ENCODE measurements at regions not wholly inside any gene's neighbourhood (a gene's known extent, or its start where the extent isn't known, plus 50 kb on each side); places are given as distances from the start of the nearest gene placed in this dataset.

GRCh38 chr4:115920637-115921036 is 807.2 kb upstream of the NDST4 start:
- H3K27ac ChIP-seq (ENCODE audit: low read depth in 1 of 2, low read length in 2 of 2): no peak overlapping the region
- POLR2A ChIA-PET: no interaction called here
- no peak for ATAC-seq (ENCODE audit: poor library complexity)
- no peaks in the 10 kb centered on the region for H3K4me1 ChIP-seq (ENCODE audit: insufficient read depth, low read length)
- intact Hi-C loops (cut with DNase I, micrococcal nuclease): no loop called here
- no peaks in the 10 kb centered on the region for H3K27me3 ChIP-seq (ENCODE audit: control insufficient read depth in 1 of 2, insufficient read depth in 2 of 2, low read length in 2 of 2)
- CTCF ChIA-PET: no interaction called here
- H3K27ac Mint-ChIP-seq: no peak overlapping the region
- H3K27me3 Mint-ChIP-seq: no peaks in the 10 kb centered on the region
- no peak overlapping the region for H3K4me3 ChIP-seq (ENCODE audit: low read length)
- H3K4me1 Mint-ChIP-seq (ENCODE audit: low read depth): no peaks in the 10 kb centered on the region
- H3K9me3 Mint-ChIP-seq: peaks cover 2% of the 10 kb centered on the region
- no peaks in the 10 kb centered on the region for H3K36me3 ChIP-seq (ENCODE audit: insufficient read depth, low read length)
- DNase-seq: no peak
- no peak overlapping the region for H3K4me3 Mint-ChIP-seq
- no peak for TF ChIP-seq CTCF (IDR thresholded peaks at IDR 0.05)
- no peaks in the 10 kb centered on the region for H3K36me3 Mint-ChIP-seq (ENCODE audit: low read depth)
- H3K9me3 ChIP-seq (ENCODE audit: control insufficient read depth in 1 of 2, insufficient read depth in 1 of 2, low read length in 2 of 2): peaks cover 0 to 14% of the 10 kb centered on the region in 2 experiments

GRCh38 chr4:115918149-115918548 is 804.7 kb upstream of the NDST4 start:
- no peak overlapping the region for H3K4me3 ChIP-seq (ENCODE audit: low read length)
- peaks cover 0 to 14% of the 10 kb centered on the region in 2 experiments for H3K9me3 ChIP-seq (ENCODE audit: control insufficient read depth in 1 of 2, insufficient read depth in 1 of 2, low read length in 2 of 2)
- H3K27me3 Mint-ChIP-seq: no peaks in the 10 kb centered on the region
- H3K27ac Mint-ChIP-seq: no peak overlapping the region
- TF ChIP-seq CTCF (IDR thresholded peaks at IDR 0.05): no peak
- no peak overlapping the region for H3K4me3 Mint-ChIP-seq
- no peaks in the 10 kb centered on the region for H3K4me1 Mint-ChIP-seq (ENCODE audit: low read depth)
- H3K27me3 ChIP-seq (ENCODE audit: control insufficient read depth in 1 of 2, insufficient read depth in 2 of 2, low read length in 2 of 2): no peaks in the 10 kb centered on the region
- peaks cover 2% of the 10 kb centered on the region for H3K9me3 Mint-ChIP-seq
- CTCF ChIA-PET: no interaction called here
- POLR2A ChIA-PET: no interaction called here
- H3K27ac ChIP-seq (ENCODE audit: low read depth in 1 of 2, low read length in 2 of 2): no peak overlapping the region
- ATAC-seq (ENCODE audit: poor library complexity): no peak
- H3K36me3 Mint-ChIP-seq (ENCODE audit: low read depth): no peaks in the 10 kb centered on the region
- no peaks in the 10 kb centered on the region for H3K4me1 ChIP-seq (ENCODE audit: insufficient read depth, low read length)
- intact Hi-C loops (cut with DNase I, micrococcal nuclease): no loop called here
- DNase-seq: no peak
- H3K36me3 ChIP-seq (ENCODE audit: insufficient read depth, low read length): no peaks in the 10 kb centered on the region

- CTCF ChIA-PET: no interaction called here
- no peaks in the 10 kb centered on the region for H3K4me1 Mint-ChIP-seq (ENCODE audit: low read depth)
- no peak overlapping the region for H3K4me3 ChIP-seq (ENCODE audit: low read length)
- no peaks in the 10 kb centered on the region for H3K27me3 ChIP-seq (ENCODE audit: control insufficient read depth in 1 of 2, insufficient read depth in 2 of 2, low read length in 2 of 2)
- POLR2A ChIA-PET: no interaction called here
- H3K27ac Mint-ChIP-seq: no peak overlapping the region
- H3K27me3 Mint-ChIP-seq: no peaks in the 10 kb centered on the region
- H3K9me3 Mint-ChIP-seq: peaks cover 8% of the 10 kb centered on the region
- ATAC-seq (ENCODE audit: poor library complexity) (no peak), DNase-seq (no peak)
- no peaks in the 10 kb centered on the region for H3K36me3 Mint-ChIP-seq (ENCODE audit: low read depth)
- H3K4me3 Mint-ChIP-seq: no peak overlapping the region
- intact Hi-C loops (cut with DNase I, micrococcal nuclease): no loop called here
- H3K4me1 ChIP-seq (ENCODE audit: insufficient read depth, low read length): no peaks in the 10 kb centered on the region
- TF ChIP-seq CTCF (IDR thresholded peaks at IDR 0.05): no peak
- H3K27ac ChIP-seq (ENCODE audit: low read depth in 1 of 2, low read length in 2 of 2): no peak overlapping the region
- peaks cover 0 to 4% of the 10 kb centered on the region in 2 experiments for H3K9me3 ChIP-seq (ENCODE audit: control insufficient read depth in 1 of 2, insufficient read depth in 1 of 2, low read length in 2 of 2)
- H3K36me3 ChIP-seq (ENCODE audit: insufficient read depth, low read length): no peaks in the 10 kb centered on the region
Observed at GRCh38 chr4:115906428-115906827, 793.0 kb upstream of the NDST4 start.
